H9 (cell line): ENCODE measurements at regions not wholly inside any gene's neighbourhood (a gene's known extent, or its start where the extent isn't known, plus 50 kb on each side); places are given as distances from the start of the nearest gene placed in this dataset.

Experiments
- DNase-seq: peaks from one replicate; pipeline ENCODE4 v3.0.0-alpha.2; 2017
- H2AFZ ChIP-seq: one replicate; pipeline ENCODE4 v1.6.1; 2013; ENCODE audit warnings: mild to moderate bottlenecking, low read length, control low read depth, moderate library complexity
- H2AK5ac ChIP-seq: 2 replicates; pipeline ENCODE4 v1.6.1; 2013; ENCODE audit warnings: low read length, control low read depth, mixed read lengths; ENCODE audit not compliant: insufficient read length
- H2BK120ac ChIP-seq: one replicate; pipeline ENCODE4 v1.6.1; 2013; ENCODE audit warnings: low read depth, mild to moderate bottlenecking, low read length, control low read depth, inconsistent platforms; ENCODE audit not compliant: poor library complexity, severe bottlenecking
- H2BK12ac ChIP-seq: 2 replicates; pipeline ENCODE4 v1.6.1; 2013; ENCODE audit warnings: low read length, control low read depth, mixed read lengths, low read depth; ENCODE audit not compliant: insufficient read length
- H2BK15ac ChIP-seq: 2 replicates; pipeline ENCODE4 v1.6.1; 2013; ENCODE audit warnings: low read depth, low read length, control low read depth
- H2BK20ac ChIP-seq: one replicate; pipeline ENCODE4 v1.6.1; 2013; ENCODE audit warnings: low read depth, mild to moderate bottlenecking, low read length, control low read depth, inconsistent platforms; ENCODE audit not compliant: poor library complexity, severe bottlenecking
- H2BK5ac ChIP-seq: 2 replicates; pipeline ENCODE4 v1.6.1; 2013; ENCODE audit warnings: low read length, control low read depth, mixed read lengths; ENCODE audit not compliant: insufficient read length
- H3K14ac ChIP-seq: 2 replicates; pipeline ENCODE4 v1.6.1; 2013; ENCODE audit warnings: low read length, control low read depth; ENCODE audit not compliant: insufficient read depth
- H3K18ac ChIP-seq: 2 replicates; pipeline ENCODE4 v1.6.1; 2013; ENCODE audit warnings: low read depth, mild to moderate bottlenecking, mixed read lengths, low read length, control low read depth; ENCODE audit not compliant: insufficient read length
- H3K23ac ChIP-seq: 2 replicates; pipeline ENCODE4 v1.6.1; 2013; ENCODE audit warnings: low read length, control low read depth, mixed read lengths, low read depth; ENCODE audit not compliant: insufficient read length
- H3K23me2 ChIP-seq: 2 replicates; pipeline ENCODE4 v1.6.1; 2013; ENCODE audit warnings: low read depth, mild to moderate bottlenecking, mixed read lengths, low read length, control low read depth; ENCODE audit not compliant: insufficient read length, poor library complexity, severe bottlenecking
- H3K27ac ChIP-seq: 2 replicates; pipeline ENCODE4 v1.5.1; 2013; ENCODE audit warnings: low read length, control low read depth, mixed read lengths, low read depth; ENCODE audit not compliant: insufficient read length
- H3K27me3 ChIP-seq: 2 replicates; pipeline ENCODE4 v1.6.1; 2013; ENCODE audit warnings: low read length, control low read depth, inconsistent platforms; ENCODE audit not compliant: insufficient read depth
- H3K4ac ChIP-seq: 2 replicates; pipeline ENCODE4 v1.6.1; 2013; ENCODE audit warnings: low read depth, mild to moderate bottlenecking, control low read depth, inconsistent platforms, low read length, moderate library complexity
- H3K4me1 ChIP-seq: 2 replicates; pipeline ENCODE4 v1.6.1; 2013; ENCODE audit warnings: low read length, control low read depth, inconsistent platforms; ENCODE audit not compliant: insufficient read depth
- H3K4me2 ChIP-seq: 2 replicates; pipeline ENCODE4 v1.6.1; 2013; ENCODE audit warnings: low read length, control low read depth, mixed read lengths; ENCODE audit not compliant: insufficient read length, insufficient read depth
- H3K56ac ChIP-seq: 2 replicates; pipeline ENCODE4 v1.6.1; 2013; ENCODE audit warnings: low read depth, mild to moderate bottlenecking, mixed read lengths, low read length, control low read depth; ENCODE audit not compliant: insufficient read length
- H3K79me1 ChIP-seq: 2 replicates; pipeline ENCODE4 v1.6.1; 2013; ENCODE audit warnings: low read depth, mild to moderate bottlenecking, moderate library complexity, low read length, control low read depth, inconsistent platforms; ENCODE audit not compliant: insufficient read depth, poor library complexity, severe bottlenecking
- H3K79me2 ChIP-seq: 2 replicates; pipeline ENCODE4 v1.6.1; 2013; ENCODE audit warnings: low read length, control low read depth, inconsistent platforms; ENCODE audit not compliant: insufficient read depth
- H3K9ac ChIP-seq: 2 replicates; pipeline ENCODE4 v1.6.1; 2013; ENCODE audit warnings: low read length, control low read depth, mixed read lengths; ENCODE audit not compliant: insufficient read length; ENCODE audit errors: extremely low read depth
- H3K9me3 ChIP-seq: one replicate; pipeline ENCODE4 v1.6.1; 2013; ENCODE audit warnings: low read depth, low read length, inconsistent platforms; ENCODE audit not compliant: control insufficient read depth
- H3T11ph ChIP-seq: one replicate; pipeline ENCODE4 v1.6.1; 2013; ENCODE audit warnings: mild to moderate bottlenecking, low read length, control low read depth, inconsistent platforms
- H4K20me1 ChIP-seq: one replicate; pipeline ENCODE4 v1.6.1; 2013; ENCODE audit not compliant: control insufficient read depth, insufficient read length, insufficient read depth
- H4K5ac ChIP-seq: 2 replicates; pipeline ENCODE4 v1.6.1; 2013; ENCODE audit warnings: low read depth, mild to moderate bottlenecking, mixed read lengths, low read length, control low read depth; ENCODE audit not compliant: insufficient read length
- H4K8ac ChIP-seq: replicated peaks from 2 replicates; pipeline ENCODE4 v1.6.1; 2013; ENCODE audit warnings: low read length, control low read depth, mixed read lengths, low read depth; ENCODE audit not compliant: insufficient read length
- H4K91ac ChIP-seq: 2 replicates; pipeline ENCODE4 v1.6.1; 2013; ENCODE audit warnings: low read depth, mild to moderate bottlenecking, moderate library complexity, mixed read lengths, low read length, control low read depth; ENCODE audit not compliant: insufficient read length
- H3K27ac Mint-ChIP-seq, 3 experiments: 2 replicates in 2 of 3; 3 replicates in 1 of 3; pipeline ENCODE4 v1.8.0; 2020 to 2021; ENCODE audit warnings: mixed read lengths in 3 of 3, mild to moderate bottlenecking in 1 of 3, moderate library complexity in 1 of 3
- H3K27me3 Mint-ChIP-seq: 2 replicates; pipeline ENCODE4 v1.8.0; 2021; ENCODE audit warnings: low read depth, mild to moderate bottlenecking, moderate library complexity, mixed read lengths
- H3K36me3 Mint-ChIP-seq, 3 experiments: 2 replicates in 2 of 3; 3 replicates in 1 of 3; pipeline ENCODE4 v1.8.0; 2020 to 2021; ENCODE audit warnings: low read depth in 3 of 3, mixed read lengths in 3 of 3; ENCODE audit not compliant: insufficient read depth in 1 of 3
- H3K4me1 Mint-ChIP-seq, 2 experiments: 2 replicates each; pipeline ENCODE4 v1.8.0; 2020; ENCODE audit warnings: mixed read lengths in 2 of 2
- H3K4me3 Mint-ChIP-seq, 2 experiments: 2 replicates in 1 of 2; 3 replicates in 1 of 2; pipeline ENCODE4 v1.8.0; 2020 to 2021; ENCODE audit warnings: mild to moderate bottlenecking in 2 of 2, mixed read lengths in 2 of 2, moderate library complexity in 1 of 2
- H3K9me3 Mint-ChIP-seq, 2 experiments: 2 replicates in 1 of 2; 3 replicates in 1 of 2; pipeline ENCODE4 v1.8.0; 2020; ENCODE audit warnings: mild to moderate bottlenecking in 2 of 2, mixed read lengths in 2 of 2, moderate library complexity in 1 of 2
- TF ChIP-seq, protein P1 (sequence below): fragments of 200-600 bp; sonication (generic); conservative IDR thresholded peaks from 3 replicates; pipeline ENCODE4 v1.8.0; 2021; ENCODE audit warnings: antibody characterized with exemption, mild to moderate bottlenecking

DNA sequence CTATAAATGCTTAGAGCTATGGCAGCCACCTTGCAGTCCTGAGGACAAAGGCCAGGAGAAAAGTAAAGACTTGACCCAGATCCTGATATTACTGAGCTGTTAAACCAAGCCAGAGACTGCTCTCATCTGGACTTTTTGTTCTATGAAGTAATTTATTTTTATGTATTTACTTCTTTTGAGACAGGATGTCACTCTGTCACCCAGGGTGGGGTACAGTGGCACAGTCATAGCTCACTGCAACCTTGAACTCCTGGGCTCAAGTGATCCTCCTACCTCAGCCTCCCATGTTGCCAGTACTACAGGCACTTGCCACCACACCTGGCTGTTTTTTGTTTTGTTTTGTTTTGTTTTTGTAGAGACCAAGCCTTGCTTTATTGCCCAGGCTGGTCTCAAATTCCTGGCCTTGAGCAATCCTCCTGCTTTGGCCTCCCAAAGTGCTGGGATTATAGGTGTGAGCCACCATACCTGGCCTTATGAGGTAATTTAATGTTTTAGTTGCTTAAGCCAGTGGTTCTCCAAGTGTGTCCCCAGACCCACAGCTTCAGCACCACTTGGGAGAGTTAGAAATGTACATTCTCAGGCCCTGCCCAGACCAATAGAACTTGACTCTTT lies 112.1 kb downstream of the COPRS start:
- Mint-ChIP-seq H3K9me3 (no peaks in the 10 kb centered on the region), H3K4me3 (no peak overlapping the region), H3K27me3 (no peaks in the 10 kb centered on the region), H3K4me1 (peaks cover 6 to 13% of the 10 kb centered on the region in 2 experiments), H3K27ac (no peak overlapping the region), H3K36me3 (no peaks in the 10 kb centered on the region)
- no peaks in the 10 kb centered on the region for H3K9me3 ChIP-seq
- no peak overlapping the region for H4K5ac ChIP-seq
- no peaks in the 10 kb centered on the region; the same call in 1 of the 2 replicates for H3K4me1 ChIP-seq
- H3K23ac ChIP-seq = no peak overlapping the region
- H2BK120ac ChIP-seq = no peak overlapping the region
- H3K27me3 ChIP-seq = no peaks in the 10 kb centered on the region
- no peak overlapping the region for H3K18ac ChIP-seq
- no peak overlapping the region for H4K91ac ChIP-seq
- no peaks in the 10 kb centered on the region for H4K20me1 ChIP-seq
- no peak for DNase-seq
- H4K8ac ChIP-seq = no peak overlapping the region
- H3K23me2 ChIP-seq = no peaks in the 10 kb centered on the region
- no peak overlapping the region for H2AK5ac ChIP-seq
- no peaks in the 10 kb centered on the region for H3K79me2 ChIP-seq
- H3K79me1 ChIP-seq = no peaks in the 10 kb centered on the region
- H3K4ac ChIP-seq = no peak overlapping the region
- TF ChIP-seq, protein P1, sequence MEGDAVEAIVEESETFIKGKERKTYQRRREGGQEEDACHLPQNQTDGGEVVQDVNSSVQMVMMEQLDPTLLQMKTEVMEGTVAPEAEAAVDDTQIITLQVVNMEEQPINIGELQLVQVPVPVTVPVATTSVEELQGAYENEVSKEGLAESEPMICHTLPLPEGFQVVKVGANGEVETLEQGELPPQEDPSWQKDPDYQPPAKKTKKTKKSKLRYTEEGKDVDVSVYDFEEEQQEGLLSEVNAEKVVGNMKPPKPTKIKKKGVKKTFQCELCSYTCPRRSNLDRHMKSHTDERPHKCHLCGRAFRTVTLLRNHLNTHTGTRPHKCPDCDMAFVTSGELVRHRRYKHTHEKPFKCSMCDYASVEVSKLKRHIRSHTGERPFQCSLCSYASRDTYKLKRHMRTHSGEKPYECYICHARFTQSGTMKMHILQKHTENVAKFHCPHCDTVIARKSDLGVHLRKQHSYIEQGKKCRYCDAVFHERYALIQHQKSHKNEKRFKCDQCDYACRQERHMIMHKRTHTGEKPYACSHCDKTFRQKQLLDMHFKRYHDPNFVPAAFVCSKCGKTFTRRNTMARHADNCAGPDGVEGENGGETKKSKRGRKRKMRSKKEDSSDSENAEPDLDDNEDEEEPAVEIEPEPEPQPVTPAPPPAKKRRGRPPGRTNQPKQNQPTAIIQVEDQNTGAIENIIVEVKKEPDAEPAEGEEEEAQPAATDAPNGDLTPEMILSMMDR = no peak
- H2BK20ac ChIP-seq = no peak overlapping the region
- no peak overlapping the region for H3K27ac ChIP-seq
- H2BK5ac ChIP-seq = no peak overlapping the region
- H3T11ph ChIP-seq = no peak overlapping the region
- H3K9ac ChIP-seq = no peak overlapping the region
- no peak overlapping the region for H3K4me2 ChIP-seq
- no peak overlapping the region for H3K14ac ChIP-seq
- no peak overlapping the region for H3K56ac ChIP-seq
- H2BK12ac ChIP-seq = no peak overlapping the region
- no peak overlapping the region for H2BK15ac ChIP-seq
- no peak overlapping the region for H2AFZ ChIP-seq
